RWPE2 (cell line): ENCODE measurements at regions not wholly inside any gene's neighbourhood (a gene's known extent, or its start where the extent isn't known, plus 50 kb on each side); places are given as distances from the start of the nearest gene placed in this dataset.

ENCODE experiments used
- ATAC-seq: fragments of 200-7000 bp; cut with Tn5 transposase; 3 replicates; pipeline ENCODE4 v1.9.1; 2021; ENCODE audit warnings: low read depth
- DNase-seq: peaks from one replicate; pipeline ENCODE4 v3.0.0-alpha.2; 2020; ENCODE audit warnings: low spot score
- H3K27ac ChIP-seq: fragments of 450-650 bp; 2 replicates; pipeline ENCODE4 v1.5.1; 2017; ENCODE audit warnings: mild to moderate bottlenecking; ENCODE audit not compliant: poor library complexity, severe bottlenecking
- H3K27me3 ChIP-seq: fragments of 250-450 bp; sonication (Bioruptor Pico); 2 replicates; pipeline ENCODE4 v1.5.1; 2021; ENCODE audit warnings: mild to moderate bottlenecking, moderate library complexity; ENCODE audit not compliant: insufficient read depth, poor library complexity, severe bottlenecking
- H3K36me3 ChIP-seq: fragments of 250-450 bp; sonication (Bioruptor Pico); 2 replicates; pipeline ENCODE4 v1.5.1; 2020; ENCODE audit warnings: low read depth, mild to moderate bottlenecking, moderate library complexity
- H3K4me1 ChIP-seq: fragments of 250-450 bp; sonication (Bioruptor Pico); 2 replicates; pipeline ENCODE4 v1.5.1; 2021; ENCODE audit warnings: mild to moderate bottlenecking, moderate library complexity; ENCODE audit not compliant: insufficient read depth, poor library complexity, severe bottlenecking
- H3K4me3 ChIP-seq: fragments of 250-450 bp; sonication (Bioruptor Pico); 2 replicates; pipeline ENCODE4 v1.5.1; 2021; ENCODE audit warnings: mild to moderate bottlenecking, moderate library complexity; ENCODE audit not compliant: severe bottlenecking
- H3K9me3 ChIP-seq: fragments of 250-450 bp; sonication (Bioruptor Pico); 2 replicates; pipeline ENCODE4 v1.5.1; 2021; ENCODE audit warnings: mild to moderate bottlenecking, moderate library complexity; ENCODE audit not compliant: severe bottlenecking
- TF ChIP-seq, protein P1 (sequence below): fragments of 450-650 bp; IDR thresholded peaks from one replicate; pipeline ENCODE4 v1.5.1; 2017; ENCODE audit warnings: mild to moderate bottlenecking, moderate library complexity; ENCODE audit not compliant: poor library complexity, severe bottlenecking

DNA sequence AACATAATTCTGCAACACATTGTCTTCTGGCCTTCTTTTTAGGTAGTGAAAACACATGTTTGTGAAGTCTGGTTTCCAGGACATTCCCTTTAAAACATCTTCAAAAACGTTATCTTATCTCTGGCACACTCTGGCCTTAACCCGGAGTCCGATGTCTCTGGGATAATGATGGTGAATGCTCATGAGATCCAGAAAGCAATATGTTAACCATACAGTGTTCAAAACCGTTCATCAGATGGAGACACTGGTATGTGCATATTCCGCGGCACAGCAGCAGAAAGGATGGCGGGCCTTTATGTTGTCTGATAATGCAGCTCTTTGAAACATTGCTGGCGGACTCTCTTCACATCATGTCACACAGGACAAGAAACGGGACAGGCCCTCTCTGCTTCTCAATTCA is 605.2 kb downstream of the CCDC171 start:
- Histone ChIP-seq H3K27me3 (no peaks in the 10 kb centered on the region), H3K27ac (no peak overlapping the region), H3K9me3 (no peaks in the 10 kb centered on the region), H3K4me1 (no peaks in the 10 kb centered on the region), H3K36me3 (no peaks in the 10 kb centered on the region), H3K4me3 (no peak overlapping the region)
- ATAC-seq (no peak), DNase-seq (no peak)
- TF ChIP-seq, protein P1, sequence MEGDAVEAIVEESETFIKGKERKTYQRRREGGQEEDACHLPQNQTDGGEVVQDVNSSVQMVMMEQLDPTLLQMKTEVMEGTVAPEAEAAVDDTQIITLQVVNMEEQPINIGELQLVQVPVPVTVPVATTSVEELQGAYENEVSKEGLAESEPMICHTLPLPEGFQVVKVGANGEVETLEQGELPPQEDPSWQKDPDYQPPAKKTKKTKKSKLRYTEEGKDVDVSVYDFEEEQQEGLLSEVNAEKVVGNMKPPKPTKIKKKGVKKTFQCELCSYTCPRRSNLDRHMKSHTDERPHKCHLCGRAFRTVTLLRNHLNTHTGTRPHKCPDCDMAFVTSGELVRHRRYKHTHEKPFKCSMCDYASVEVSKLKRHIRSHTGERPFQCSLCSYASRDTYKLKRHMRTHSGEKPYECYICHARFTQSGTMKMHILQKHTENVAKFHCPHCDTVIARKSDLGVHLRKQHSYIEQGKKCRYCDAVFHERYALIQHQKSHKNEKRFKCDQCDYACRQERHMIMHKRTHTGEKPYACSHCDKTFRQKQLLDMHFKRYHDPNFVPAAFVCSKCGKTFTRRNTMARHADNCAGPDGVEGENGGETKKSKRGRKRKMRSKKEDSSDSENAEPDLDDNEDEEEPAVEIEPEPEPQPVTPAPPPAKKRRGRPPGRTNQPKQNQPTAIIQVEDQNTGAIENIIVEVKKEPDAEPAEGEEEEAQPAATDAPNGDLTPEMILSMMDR: no peak

DNA sequence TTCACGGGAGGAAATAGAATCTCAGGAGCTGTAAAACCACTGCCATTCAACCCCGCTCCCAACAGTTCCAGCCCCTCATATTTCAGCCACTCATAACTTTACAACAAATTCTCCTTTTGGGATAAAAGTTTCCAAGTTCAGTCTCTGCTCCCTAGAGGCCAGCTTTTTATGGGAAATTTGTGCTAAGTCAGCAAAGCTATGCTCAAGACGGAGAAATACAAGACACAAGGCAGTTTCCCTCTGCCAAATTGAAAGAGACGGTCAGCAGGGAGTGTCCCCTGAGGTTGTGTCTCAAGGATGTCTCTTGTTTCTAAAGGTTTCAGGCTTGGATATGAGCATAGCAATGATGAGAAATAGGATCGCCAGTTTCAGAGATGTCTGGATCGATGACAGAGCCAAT is 608.6 kb downstream of the CCDC171 start:
- TF ChIP-seq, protein P1: no peak
- no peak for ATAC-seq

DNA sequence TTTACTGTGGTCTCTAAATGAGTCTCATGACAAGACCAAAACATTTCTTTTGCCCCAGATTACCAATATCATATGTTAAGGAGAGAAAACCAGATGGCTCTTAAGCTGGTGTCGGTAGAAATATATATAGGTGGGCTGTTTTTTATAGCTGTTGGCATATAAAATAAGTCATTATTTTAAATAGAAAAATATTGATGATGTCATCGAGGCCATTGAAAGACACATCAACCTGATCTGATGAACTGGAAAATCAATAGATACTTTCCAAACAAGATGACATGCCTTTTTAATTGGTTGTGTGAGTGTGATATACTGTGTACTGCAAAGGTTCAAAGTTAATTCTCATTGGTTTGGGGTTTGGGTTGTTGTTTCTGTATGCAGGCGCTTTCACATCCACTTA is 617.3 kb downstream of the CCDC171 start:
- Histone ChIP-seq H3K36me3 (no peaks in the 10 kb centered on the region), H3K27me3 (no peaks in the 10 kb centered on the region), H3K27ac (no peak overlapping the region), H3K4me1 (no peaks in the 10 kb centered on the region), H3K4me3 (no peak overlapping the region), H3K9me3 (no peaks in the 10 kb centered on the region)
- TF ChIP-seq, protein P1: no peak
- DNase-seq: no peak
- no peak for ATAC-seq

More for the DNA sequence above, 608.6 kb downstream of the CCDC171 start:
- Histone ChIP-seq H3K27me3 (no peaks in the 10 kb centered on the region), H3K36me3 (no peaks in the 10 kb centered on the region), H3K4me1 (no peaks in the 10 kb centered on the region), H3K9me3 (no peaks in the 10 kb centered on the region), H3K27ac (no peak overlapping the region), H3K4me3 (no peak overlapping the region)
- no peak for DNase-seq

DNA sequence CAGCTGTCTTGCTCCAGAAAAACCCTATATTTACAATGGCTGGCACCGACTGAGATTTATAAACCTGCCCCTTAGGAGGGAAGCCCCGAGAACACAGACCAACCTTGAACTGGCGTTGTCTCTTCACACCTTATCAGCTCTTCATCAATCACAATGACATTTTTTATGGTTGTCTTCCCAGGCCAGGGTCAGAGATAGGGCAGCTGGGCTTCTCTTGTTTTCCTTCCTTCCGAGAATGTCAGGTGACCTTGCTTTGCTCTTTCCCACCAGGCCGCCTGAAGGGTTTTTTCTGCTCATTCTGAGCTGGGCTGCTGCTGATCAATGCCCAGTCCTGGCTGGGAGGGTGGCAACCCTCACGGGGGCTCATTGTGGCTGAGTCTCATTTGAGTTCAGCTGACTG is 619.1 kb downstream of the CCDC171 start:
- no peaks in the 10 kb centered on the region for H3K36me3 ChIP-seq
- no peaks in the 10 kb centered on the region for H3K9me3 ChIP-seq
- DNase-seq: no peak
- TF ChIP-seq, protein P1: no peak
- H3K27ac ChIP-seq: no peak overlapping the region
- ATAC-seq: no peak
- no peaks in the 10 kb centered on the region for H3K27me3 ChIP-seq
- H3K4me3 ChIP-seq: no peak overlapping the region
- H3K4me1 ChIP-seq: no peaks in the 10 kb centered on the region

DNA sequence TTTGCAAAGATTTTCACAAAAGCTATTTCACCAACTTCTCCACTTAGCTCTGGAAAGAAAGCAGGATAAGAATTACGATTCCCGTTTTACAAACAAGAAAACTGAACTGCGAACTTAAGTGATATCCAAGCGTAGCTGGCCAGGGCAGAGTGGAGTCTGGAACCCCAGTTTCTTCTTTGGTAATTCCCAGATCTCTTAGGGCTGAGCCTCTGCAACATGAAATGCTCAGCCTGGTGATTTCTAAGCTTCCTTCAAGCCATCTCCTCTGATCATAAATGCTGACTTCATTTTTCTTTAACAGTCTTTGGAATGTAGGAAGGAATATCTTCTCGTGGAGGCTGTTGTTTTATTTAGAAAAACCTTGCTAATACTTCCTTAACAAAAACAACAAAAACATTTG is 620.0 kb downstream of the CCDC171 start:
- TF ChIP-seq, protein P1: no peak
- Histone ChIP-seq H3K9me3 (no peaks in the 10 kb centered on the region), H3K4me3 (no peak overlapping the region), H3K36me3 (no peaks in the 10 kb centered on the region), H3K4me1 (no peaks in the 10 kb centered on the region), H3K27ac (no peak overlapping the region), H3K27me3 (no peaks in the 10 kb centered on the region)
- no peak for DNase-seq
- ATAC-seq: no peak
